B cell (primary cell): ENCODE measurements at regions not wholly inside any gene's neighbourhood (a gene's known extent, or its start where the extent isn't known, plus 50 kb on each side); places are given as distances from the start of the nearest gene placed in this dataset.

ENCODE experiments used
- ATAC-seq: fragments of 200-7000 bp; cut with Tn5 transposase; one replicate; pipeline ENCODE4 v1.10.0; 2021; ENCODE audit warnings: low read depth, mild to moderate bottlenecking, moderate number of reproducible peaks, moderate library complexity
- CTCF ChIA-PET: fragments of 350-600 bp; sonication (Branson Sonifier 250); formaldehyde crosslinking; loops from one replicate; lab custom pipeline; 2021; ENCODE audit warnings: antibody characterized with exemption, inconsistent platforms; lab: Charles Lee
- POLR2A ChIA-PET: fragments of 350-600 bp; sonication (Branson Sonifier 250); formaldehyde crosslinking; loops from one replicate; lab custom pipeline; 2021; ENCODE audit warnings: antibody characterized with exemption; lab: Charles Lee
- DNase-seq: peaks from one replicate; pipeline ENCODE4 v3.0.0; 2013
- H2AFZ ChIP-seq: 2 replicates; pipeline ENCODE4 v1.6.1; 2012; ENCODE audit warnings: mild to moderate bottlenecking, low read depth, low read length; ENCODE audit not compliant: insufficient read depth, poor library complexity, severe bottlenecking
- H3K27ac ChIP-seq, 2 donors: 1 replicate in 1 of 2; 2 replicates in 1 of 2; pipeline ENCODE4 v1.5.1; 2012 to 2013; ENCODE audit warnings: low read length in 2 of 2, mild to moderate bottlenecking in 2 of 2, moderate library complexity in 1 of 2
- H3K27me3 ChIP-seq, 4 experiments: fragments of 200-600 bp in 1 of 4; sonication (generic) in 1 of 4; replicated peaks in 1 of 4; 1 replicate in 2 of 4; 2 replicates in 2 of 4; pipeline versions ENCODE4 v1.6.1 to v1.7.0; 2013 to 2016; ENCODE audit warnings: low read length in 3 of 4, mild to moderate bottlenecking in 2 of 4, mixed read lengths in 1 of 4, moderate library complexity in 1 of 4; ENCODE audit not compliant: insufficient read depth in 4 of 4, control insufficient read depth in 3 of 4; ENCODE audit errors: control extremely low read depth in 1 of 4
- H3K36me3 ChIP-seq, 2 experiments: replicated peaks in 1 of 2; 1 replicate in 1 of 2; 2 replicates in 1 of 2; pipeline versions ENCODE4 v1.6.1 to v1.7.1; 2013; ENCODE audit warnings: low read length in 1 of 2; ENCODE audit not compliant: insufficient read depth in 2 of 2, control insufficient read depth in 1 of 2; ENCODE audit errors: control extremely low read depth in 1 of 2, extremely low read depth in 1 of 2
- H3K4me1 ChIP-seq, 2 donors: fragments of 200-600 bp in 1 of 2; sonication (generic) in 1 of 2; 1 replicate in 1 of 2; 2 replicates in 1 of 2; pipeline versions ENCODE4 v1.5.1 to v1.6.1; 2013 to 2017; ENCODE audit warnings: low read length in 2 of 2; ENCODE audit not compliant: control insufficient read depth in 2 of 2, insufficient read depth in 2 of 2
- H3K4me2 ChIP-seq: replicated peaks from 2 replicates; pipeline ENCODE3; 2012; ENCODE audit warnings: mild to moderate bottlenecking, low read depth, low read length; ENCODE audit not compliant: poor library complexity, severe bottlenecking
- H3K4me3 ChIP-seq, 5 experiments: fragments of 200-600 bp in 1 of 5; sonication (generic) in 1 of 5; 1 replicate in 3 of 5; 2 replicates in 2 of 5; pipeline versions ENCODE4 v1.5.1 to v1.7.0; 2011 to 2016; ENCODE audit warnings: low read length in 4 of 5, mild to moderate bottlenecking in 4 of 5, low read depth in 2 of 5, control low read depth in 1 of 5, moderate library complexity in 1 of 5; ENCODE audit not compliant: insufficient read depth in 1 of 5; ENCODE audit errors: control extremely low read depth in 1 of 5, extremely low read depth in 1 of 5
- H3K79me2 ChIP-seq: fragments of 200-600 bp; sonication (generic); one replicate; pipeline ENCODE4 v1.6.0; 2016; ENCODE audit warnings: low read length; ENCODE audit not compliant: control insufficient read depth, insufficient read depth
- H3K9ac ChIP-seq: fragments of 200-600 bp; sonication (generic); 2 replicates; pipeline ENCODE4 v1.6.1; 2017; ENCODE audit warnings: mild to moderate bottlenecking, low read length, moderate library complexity
- H3K9me3 ChIP-seq, 3 donors: one replicate each; pipeline versions ENCODE4 v1.6.1 to v1.7.1; 2013; ENCODE audit warnings: low read length in 2 of 3; ENCODE audit not compliant: control insufficient read depth in 2 of 3, insufficient read depth in 1 of 3; ENCODE audit errors: control extremely low read depth in 1 of 3
- H4K20me1 ChIP-seq: 2 replicates; pipeline ENCODE4 v1.6.0; 2012; ENCODE audit warnings: mild to moderate bottlenecking, low read length; ENCODE audit not compliant: insufficient read depth, control insufficient read depth, poor library complexity, severe bottlenecking
- H3K27ac Mint-ChIP-seq: one replicate; pipeline ENCODE4 v1.8.0; 2021; ENCODE audit warnings: mixed read lengths
- H3K27me3 Mint-ChIP-seq: one replicate; pipeline ENCODE4 v1.8.0; 2021; ENCODE audit warnings: mixed read lengths
- H3K4me1 Mint-ChIP-seq: one replicate; pipeline ENCODE4 v1.8.0; 2021; ENCODE audit warnings: mixed read lengths
- H3K4me3 Mint-ChIP-seq: one replicate; pipeline ENCODE4 v1.8.0; 2021; ENCODE audit warnings: mixed read lengths
- H3K9me3 Mint-ChIP-seq: one replicate; pipeline ENCODE4 v1.8.0; 2022; ENCODE audit warnings: mixed read lengths; ENCODE audit not compliant: insufficient read depth
- CTCF ChIP-seq: fragments of 200-600 bp; IDR thresholded peaks from one replicate; pipeline ENCODE4 v1.8.0; 2022; ENCODE audit warnings: antibody characterized with exemption, mild to moderate bottlenecking
- EZH2 ChIP-seq: IDR thresholded peaks from 2 replicates; pipeline ENCODE4 v1.6.1; 2012; ENCODE audit warnings: borderline replicate concordance, low read depth, mild to moderate bottlenecking, moderate library complexity, low read length; ENCODE audit not compliant: insufficient read depth, poor library complexity, severe bottlenecking
- WGBS: methylation state at CpG from one replicate; pipeline ENCODE4 v1.1.5; 2013; ENCODE audit warnings: missing lambda C conversion rate; ENCODE audit not compliant: insufficient coverage; 5-methylcytosine and 5-hydroxymethylcytosine counted together
- intact Hi-C: fragments of 100-400 bp; cut with micrococcal nuclease; formaldehyde crosslinking; loops from one replicate; pipeline ENCODE4 v1.10.0; 2022

- Mint-ChIP-seq H3K27me3 (peaks cover 17% of the 10 kb centered on the region), H3K9me3 (no peaks in the 10 kb centered on the region), H3K27ac (no peak overlapping the region), H3K4me1 (peaks cover 45% of the 10 kb centered on the region), H3K4me3 (no peak overlapping the region)
- ATAC-seq, result no peak
- no peak overlapping the region for H3K9ac ChIP-seq
- H3K79me2 ChIP-seq, result peaks cover 3% of the 10 kb centered on the region
- no peak overlapping the region for H3K4me3 ChIP-seq
- H3K27ac ChIP-seq, result no peak overlapping the region
- 46% methylated on average over 7 of the region's 10 CpGs for WGBS
- peaks cover 12 to 19% of the 10 kb centered on the region in 2 donors for H3K4me1 ChIP-seq
- peak overlapping the region; percentile 24 for H3K4me2 ChIP-seq
- peaks cover 0 to 15% (median 2%) of the 10 kb centered on the region in 4 experiments for H3K27me3 ChIP-seq
- peak overlapping the region; percentile 29 for H2AFZ ChIP-seq
- H4K20me1 ChIP-seq, result no peaks in the 10 kb centered on the region
- no peak for TF ChIP-seq EZH2
- TF ChIP-seq CTCF, result no peak
- intact Hi-C loops, result no loop called here
- DNase-seq, result no peak
- H3K36me3 ChIP-seq, result no peaks in the 10 kb centered on the region
- POLR2A ChIA-PET, result no interaction called here
- peaks cover 0 to 3% (median 0%) of the 10 kb centered on the region in 3 donors for H3K9me3 ChIP-seq
- CTCF ChIA-PET, result no interaction called here
These were observed 84.7 kb upstream of the DOCK9 start for GRCh38 chr13:99062593-99062992.

- ATAC-seq (no peak), DNase-seq (no peak)
- 88% methylated on average over 8 of the region's 8 CpGs for WGBS
- no peak overlapping the region for H3K4me3 ChIP-seq
- no peak overlapping the region for H2AFZ ChIP-seq
- H3K36me3 ChIP-seq, result no peaks in the 10 kb centered on the region
- Mint-ChIP-seq H3K27me3 (peaks cover 17% of the 10 kb centered on the region), H3K9me3 (no peaks in the 10 kb centered on the region), H3K4me3 (no peak overlapping the region), H3K27ac (no peak overlapping the region), H3K4me1 (peaks cover 45% of the 10 kb centered on the region)
- H3K9me3 ChIP-seq, result peaks cover 0 to 3% (median 0%) of the 10 kb centered on the region in 3 donors
- no peak overlapping the region for H3K27ac ChIP-seq
- TF ChIP-seq CTCF (no peak), EZH2 (no peak)
- H3K27me3 ChIP-seq, result peaks cover 0 to 15% (median 2%) of the 10 kb centered on the region in 4 experiments
- H3K9ac ChIP-seq, result no peak overlapping the region
- intact Hi-C loops, result no loop called here
- ChIA-PET POLR2A (no interaction called here), CTCF (no interaction called here)
- H3K4me1 ChIP-seq, result peaks cover 12 to 19% of the 10 kb centered on the region in 2 donors
- no peaks in the 10 kb centered on the region for H4K20me1 ChIP-seq
- H3K79me2 ChIP-seq, result peaks cover 3% of the 10 kb centered on the region
- no peak overlapping the region for H3K4me2 ChIP-seq
These were observed 85.3 kb upstream of the DOCK9 start for GRCh38 chr13:99063178-99063577.
